ENCODE measurements at regions not wholly inside any gene's neighbourhood (a gene's known extent, or its start where the extent isn't known, plus 50 kb on each side); places are given as distances from the start of the nearest gene placed in this dataset.

- TF ChIP-seq CTCF (IDR thresholded peaks at IDR 0.05; ENCODE audit: insufficient read depth, low read length, poor library complexity, severe bottlenecking) = no peak
- no peak for TF ChIP-seq EZH2phosphoT487 (conservative IDR thresholded peaks at IDR 0.05; ENCODE audit: low read length)
These were observed 89.4 kb upstream of the DIO3 start for GRCh38 chr14:101471723-101472517.
